Adrenal gland (tissue), 9 donors: ENCODE measurements at regions not wholly inside any gene's neighbourhood (a gene's known extent, or its start where the extent isn't known, plus 50 kb on each side); places are given as distances from the start of the nearest gene placed in this dataset.
"Not testable (repeated sequence)": the region's sequence is repeated elsewhere in the genome, so short reads cannot be mapped to it uniquely, and the experiment has no call there.

Source experiments
- DNase-seq, 7 donors: peaks; one replicate each; pipeline ENCODE4 v3.0.0-alpha.2; 2019 to 2020
- H3K27ac ChIP-seq, 5 donors: fragments of 200-600 bp; sonication (generic) in 4 of 5; 1 replicate in 3 of 5; 2 replicates in 2 of 5; pipeline versions ENCODE4 v1.5.1 to v1.8.0; 2016 to 2020; ENCODE audit warnings: mild to moderate bottlenecking in 1 of 5
- H3K27me3 ChIP-seq: fragments of 200-600 bp; 2 replicates; pipeline ENCODE4 v1.8.0; 2021
- H3K36me3 ChIP-seq, 2 donors: fragments of 200-600 bp; replicated peaks in 1 of 2; 1 replicate in 1 of 2; 2 replicates in 1 of 2; pipeline versions ENCODE4 v1.5.1 to v1.8.0; 2018 to 2022
- H3K4me1 ChIP-seq, 2 donors: fragments of 200-600 bp; replicated peaks in 1 of 2; 1 replicate in 1 of 2; 2 replicates in 1 of 2; pipeline versions ENCODE4 v1.5.1 to v1.8.0; 2018 to 2021
- H3K4me3 ChIP-seq, 4 donors: fragments of 200-600 bp; sonication (generic) in 3 of 4; one replicate each; pipeline ENCODE4 v1.5.1; 2016 to 2018
- H3K9me3 ChIP-seq, 3 donors: fragments of 200-600 bp; sonication (generic) in 1 of 3; replicated peaks in 1 of 3; 1 replicate in 2 of 3; 2 replicates in 1 of 3; pipeline versions ENCODE4 v1.5.1 to v1.8.0; 2016 to 2021
- CTCF ChIP-seq, 6 experiments: fragments of 450-650 bp in 4 of 6; fragments of 200-600 bp in 2 of 6; sonication (generic) in 1 of 6; IDR thresholded peaks; 1 replicate in 5 of 6; 2 replicates in 1 of 6; pipeline versions ENCODE4 v1.5.1 to v1.8.0; 2016 to 2021; ENCODE audit warnings: antibody characterized with exemption in 6 of 6, mild to moderate bottlenecking in 2 of 6, moderate library complexity in 1 of 6
- POLR2A ChIP-seq, 2 donors: fragments of 450-650 bp; IDR thresholded peaks; one replicate each; pipeline ENCODE4 v1.6.1; 2017; ENCODE audit warnings: antibody characterized with exemption in 2 of 2, mild to moderate bottlenecking in 2 of 2, moderate library complexity in 1 of 2
- WGBS, 4 donors: extraction: QIAGEN DNeasy Blood & Tissue Kit in 2 of 4; methylation state at CpG; one replicate each; pipeline versions ENCODE4 v1.1.5 to v1.1.7; 2013 to 2017; 5-methylcytosine and 5-hydroxymethylcytosine counted together
- intact Hi-C, 2 donors: fragments of 100-400 bp; cut with DNase I; formaldehyde crosslinking; loops; one replicate each; pipeline versions ENCODE4 v1.14.1 to v1.15.0; 2022 to 2023
- donor health status: healthy with polysubstance abuse.
- donor health status: Bipolar disorder and iron deficiency.
- donor health status: DM: yes; HTN: yes; CAD: no.
- donor health status: DM: no; HTN: no; CAD: no.
- donor health status: DM: no; HTN: no; CAD: no.

- TF ChIP-seq CTCF (IDR thresholded peaks at IDR 0.05) (no peak), POLR2A (IDR thresholded peaks at IDR 0.05) (no peak)
- Histone ChIP-seq H3K27me3 (no peaks in the 10 kb centered on the region), H3K27ac (no peak overlapping the region), H3K4me1 (no peaks in the 10 kb centered on the region), H3K36me3 (no peaks in the 10 kb centered on the region), H3K9me3 (no peaks in the 10 kb centered on the region), H3K4me3 (no peak overlapping the region)
- WGBS, 4 donors, result 28 to 59% (median 55%) methylated on average over 3 of the region's 3 CpGs
- DNase-seq, result no peak
- intact Hi-C loops, result no loop called here
Observed at GRCh38 chrX:145990051-145990450, 172.4 kb downstream of the SLITRK2 start.

- Histone ChIP-seq H3K27me3 (no peaks in the 10 kb centered on the region), H3K9me3 (no peaks in the 10 kb centered on the region), H3K4me3 (no peak overlapping the region), H3K27ac (no peak overlapping the region), H3K36me3 (no peaks in the 10 kb centered on the region), H3K4me1 (no peaks in the 10 kb centered on the region)
- intact Hi-C loops, result no loop called here
- TF ChIP-seq CTCF (IDR thresholded peaks at IDR 0.05), result no peak
- WGBS, 4 donors, result 54 to 65% (median 58%) methylated on average over 3 of the region's 3 CpGs
- no peak for DNase-seq
Observed at GRCh38 chrX:146006637-146007036, 189.0 kb downstream of the SLITRK2 start.

- DNase-seq, result no peak
- H3K27ac ChIP-seq, result no peak overlapping the region
- H3K4me3 ChIP-seq, result no peak overlapping the region
- intact Hi-C loops, result no loop called here
- no peaks in the 10 kb centered on the region for H3K27me3 ChIP-seq
- H3K36me3 ChIP-seq, result no peaks in the 10 kb centered on the region
- H3K9me3 ChIP-seq, result no peaks in the 10 kb centered on the region
- WGBS, 4 donors, result 68 to 77% (median 71%) methylated on average over 4 of the region's 4 CpGs
- no peak for TF ChIP-seq POLR2A (IDR thresholded peaks at IDR 0.05)
- no peak for TF ChIP-seq CTCF (IDR thresholded peaks at IDR 0.05)
- no peaks in the 10 kb centered on the region for H3K4me1 ChIP-seq
Observed at GRCh38 chrX:146036000-146036399, 218.4 kb downstream of the SLITRK2 start.

GRCh38 chrX:146041741-146042140, 224.1 kb downstream of the SLITRK2 start:
- H3K36me3 ChIP-seq, result no peaks in the 10 kb centered on the region
- no peaks in the 10 kb centered on the region for H3K4me1 ChIP-seq
- 59 to 72% (median 65%) methylated on average over 3 of the region's 3 CpGs for WGBS, 4 donors
- H3K9me3 ChIP-seq, result no peaks in the 10 kb centered on the region
- intact Hi-C loops, result no loop called here
- no peak for TF ChIP-seq POLR2A (IDR thresholded peaks at IDR 0.05)
- no peak for TF ChIP-seq CTCF (IDR thresholded peaks at IDR 0.05)
- DNase-seq, result no peak
- H3K4me3 ChIP-seq, result no peak overlapping the region
- no peak overlapping the region for H3K27ac ChIP-seq
- H3K27me3 ChIP-seq, result no peaks in the 10 kb centered on the region

- H3K36me3 ChIP-seq, H3K27me3 ChIP-seq, H3K4me3 ChIP-seq, H3K4me1 ChIP-seq, H3K9me3 ChIP-seq, DNase-seq, intact Hi-C loops, H3K27ac ChIP-seq: not testable (repeated sequence)
- 90 to 94% (median 93%) methylated on average over 5 to 45 of the region's 45 CpGs for WGBS, 4 donors
Observed at GRCh38 chrX:146046011-146046715, 228.5 kb downstream of the SLITRK2 start.

- intact Hi-C loops, DNase-seq, H3K4me1 ChIP-seq, H3K36me3 ChIP-seq, H3K4me3 ChIP-seq, H3K9me3 ChIP-seq, H3K27me3 ChIP-seq, H3K27ac ChIP-seq: not testable (repeated sequence)
- 60 to 86% (median 84%) methylated on average over 1 to 8 of the region's 12 CpGs for WGBS, 4 donors
Observed at GRCh38 chrX:146049568-146049967, 231.9 kb downstream of the SLITRK2 start.
